Endothelial cell of umbilical vein (primary cell): ENCODE measurements at regions not wholly inside any gene's neighbourhood (a gene's known extent, or its start where the extent isn't known, plus 50 kb on each side); places are given as distances from the start of the nearest gene placed in this dataset.

Experiments used
- BruUV-seq: library from RNA; stranded (reverse); fragments of 400-500 nt; replicated peaks from 2 replicates; lab custom pipeline; 2021; lab: Mats Ljungman, UMichigan
- CTCF ChIA-PET: fragments of 300-600, 350-600 bp; sonication (Branson Sonifier 250); formaldehyde crosslinking; loops from one replicate; lab custom pipeline; 2021; ENCODE audit warnings: antibody characterized with exemption, inconsistent platforms; lab: Charles Lee
- POLR2A ChIA-PET: fragments of 300-600, 350-600 bp; sonication (Branson Sonifier 250); formaldehyde crosslinking; loops from one replicate; lab custom pipeline; 2021; ENCODE audit warnings: antibody characterized with exemption, inconsistent platforms; lab: Charles Lee
- DNase-seq: peaks from one replicate; pipeline ENCODE4 v3.0.0-alpha.2; 2011; ENCODE audit warnings: low read depth, low spot score
- FAIRE-seq: peaks from 2 replicates; lab custom pipeline; 2011; peaks lifted over from hg19 to GRCh38; lab: Jason Lieb, UNC
- H2AFZ ChIP-seq: 2 replicates; pipeline ENCODE4 v1.6.0; 2012; ENCODE audit warnings: low read depth, low read length, control low read depth, inconsistent platforms
- H3K27ac ChIP-seq: 2 replicates; pipeline ENCODE4 v1.5.1; 2011; ENCODE audit warnings: low read depth, mild to moderate bottlenecking, control low read depth, low read length, moderate library complexity; ENCODE audit not compliant: insufficient read depth
- H3K27me3 ChIP-seq, 2 experiments: 2 replicates each; pipeline versions ENCODE4 v1.6.0 to v1.6.1; 2011; ENCODE audit warnings: low read length in 2 of 2, mixed read lengths in 1 of 2; ENCODE audit not compliant: control insufficient read depth in 2 of 2, insufficient read depth in 2 of 2
- H3K36me3 ChIP-seq, 2 experiments: 2 replicates in 1 of 2; 3 replicates in 1 of 2; pipeline ENCODE4 v1.5.1; 2011; ENCODE audit warnings: low read length in 2 of 2, mild to moderate bottlenecking in 1 of 2, moderate library complexity in 1 of 2; ENCODE audit not compliant: control insufficient read depth in 2 of 2, insufficient read depth in 2 of 2; ENCODE audit errors: extremely low read depth in 1 of 2
- H3K4me1 ChIP-seq: 3 replicates; pipeline ENCODE4 v1.5.1; 2011; ENCODE audit warnings: mild to moderate bottlenecking, low read length; ENCODE audit not compliant: control insufficient read depth, insufficient read depth; ENCODE audit errors: extremely low read depth
- H3K4me2 ChIP-seq: 2 replicates; pipeline ENCODE4 v1.6.1; 2011; ENCODE audit warnings: low read length, control low read depth, mixed read lengths; ENCODE audit not compliant: insufficient read depth
- H3K4me3 ChIP-seq, 3 experiments: fragments of 200-600 bp in 1 of 3; sonication (generic), shearing (Covaris generic) in 1 of 3; replicated peaks in 1 of 3; 2 replicates each; pipeline ENCODE4 v1.5.1; 2011 to 2016; ENCODE audit warnings: control low read depth in 3 of 3, low read length in 3 of 3, mild to moderate bottlenecking in 2 of 3, inconsistent platforms in 1 of 3, low read depth in 1 of 3, moderate library complexity in 1 of 3; ENCODE audit not compliant: insufficient read depth in 1 of 3
- H3K79me2 ChIP-seq: 2 replicates; pipeline ENCODE4 v1.6.0; 2012; ENCODE audit warnings: low read length, inconsistent platforms; ENCODE audit not compliant: control insufficient read depth, insufficient read depth
- H3K9ac ChIP-seq: replicated peaks from 2 replicates; pipeline ENCODE3; 2011; ENCODE audit warnings: low read length, control low read depth; ENCODE audit not compliant: insufficient read depth; ENCODE audit errors: extremely low read depth
- H3K9me1 ChIP-seq: replicated peaks from 3 replicates; pipeline ENCODE4 v1.6.0; 2011; ENCODE audit warnings: mild to moderate bottlenecking, low read length; ENCODE audit not compliant: control insufficient read depth, insufficient read depth; ENCODE audit errors: extremely low read depth
- H3K9me3 ChIP-seq: replicated peaks from 2 replicates; pipeline ENCODE4 v1.5.1; 2012; ENCODE audit warnings: low read length, inconsistent platforms; ENCODE audit not compliant: control insufficient read depth, insufficient read depth
- H4K20me1 ChIP-seq: replicated peaks from 2 replicates; pipeline ENCODE3; 2011; ENCODE audit warnings: mild to moderate bottlenecking, low read length; ENCODE audit not compliant: control insufficient read depth, insufficient read depth; ENCODE audit errors: extremely low read depth
- CTCF ChIP-seq, 2 donors: IDR thresholded peaks; 1 replicate in 1 of 2; 2 replicates in 1 of 2; pipeline ENCODE4 v1.5.1; 2011; ENCODE audit warnings: low read length in 2 of 2, mild to moderate bottlenecking in 2 of 2, moderate library complexity in 2 of 2, control low read depth in 1 of 2, inconsistent platforms in 1 of 2, low read depth in 1 of 2; ENCODE audit not compliant: insufficient read depth in 1 of 2; ENCODE audit errors: extremely low read depth in 1 of 2
- EZH2 ChIP-seq: IDR thresholded peaks from 2 replicates; pipeline ENCODE4 v1.6.1; 2012; ENCODE audit warnings: borderline replicate concordance, low read depth, mild to moderate bottlenecking, moderate library complexity, low read length, inconsistent platforms; ENCODE audit not compliant: severe bottlenecking
- FOS ChIP-seq: IDR thresholded peaks from 2 replicates; pipeline ENCODE4 v1.6.1; 2011; ENCODE audit warnings: mild to moderate bottlenecking, low read length, moderate library complexity, borderline replicate concordance; ENCODE audit not compliant: insufficient read depth
- GATA2 ChIP-seq: IDR thresholded peaks from 2 replicates; pipeline ENCODE4 v1.7.0; 2011; ENCODE audit warnings: low read depth, mild to moderate bottlenecking, moderate library complexity, mixed read lengths, low read length; ENCODE audit not compliant: insufficient read length, insufficient read depth
- JUN ChIP-seq: IDR thresholded peaks from 2 replicates; pipeline ENCODE4 v1.6.1; 2011; ENCODE audit warnings: borderline replicate concordance, low read depth; ENCODE audit not compliant: insufficient read length, insufficient read depth
- MAX ChIP-seq: IDR thresholded peaks from 2 replicates; pipeline ENCODE4 v1.6.1; 2011; ENCODE audit not compliant: insufficient read depth, insufficient read length
- MYC ChIP-seq: IDR thresholded peaks from one replicate; pipeline ENCODE4 v1.6.1; 2011; ENCODE audit warnings: mild to moderate bottlenecking, low read depth, low read length
- POLR2A ChIP-seq: IDR thresholded peaks from 2 replicates; pipeline ENCODE4 v1.6.1; 2012; ENCODE audit warnings: low read depth, mild to moderate bottlenecking, control low read depth, low read length
- POLR2AphosphoS5 ChIP-seq: IDR thresholded peaks from 2 replicates; pipeline ENCODE4 v1.6.1; 2012; ENCODE audit warnings: low read depth, mild to moderate bottlenecking, control low read depth, low read length, moderate library complexity; ENCODE audit not compliant: insufficient read depth
- dilution Hi-C: fragments of 300-500 bp; cut with MboI; formaldehyde crosslinking; loops from one replicate; pipeline ENCODE4 v1.15.0; 2019; ENCODE audit warnings: low sequenced_read_pairs; ENCODE audit not compliant: extremely low pct_ligation_motif_present
- intact Hi-C: fragments of 100-400 bp; cut with micrococcal nuclease; formaldehyde crosslinking; loops from one replicate; pipeline ENCODE4 v1.10.0; 2022

GRCh38 chr12:73277971-73278370, 1005.8 kb downstream of the TRHDE start:
- Histone ChIP-seq H3K4me1 (no peaks in the 10 kb centered on the region), H4K20me1 (no peaks in the 10 kb centered on the region), H3K4me2 (no peak overlapping the region), H3K36me3 (no peaks in the 10 kb centered on the region), H3K27me3 (no peaks in the 10 kb centered on the region), H3K9me1 (no peaks in the 10 kb centered on the region), H3K9ac (no peak overlapping the region), H3K79me2 (no peaks in the 10 kb centered on the region), H2AFZ (no peak overlapping the region), H3K9me3 (peaks cover 4% of the 10 kb centered on the region), H3K4me3 (no peak overlapping the region), H3K27ac (no peak overlapping the region)
- no peak for DNase-seq
- ChIA-PET CTCF (no interaction called here), POLR2A (no interaction called here)
- FAIRE-seq: no peak
- dilution Hi-C loops (no loop called here), intact Hi-C loops (no loop called here)
- BruUV-seq: no TSS peak
- no peak for TF ChIP-seq FOS
- TF ChIP-seq MAX: no peak
- no peak for TF ChIP-seq GATA2
- no peak for TF ChIP-seq MYC
- no peak for TF ChIP-seq CTCF (IDR thresholded peaks at IDR 0.05; ENCODE audit: extremely low read depth in 1 of 2, insufficient read depth in 1 of 2, low read depth in 1 of 2, low read length in 2 of 2)
- TF ChIP-seq JUN: no peak
- TF ChIP-seq POLR2AphosphoS5: no peak
- TF ChIP-seq EZH2: no peak
- no peak for TF ChIP-seq POLR2A
